Umbilical cord (tissue), 1 donor: ENCODE measurements at regions not wholly inside any gene's neighbourhood (a gene's known extent, or its start where the extent isn't known, plus 50 kb on each side); places are given as distances from the start of the nearest gene placed in this dataset.
"Not testable (repeated sequence)": the region's sequence is repeated elsewhere in the genome, so short reads cannot be mapped to it uniquely, and the experiment has no call there.

Source experiments
- DNase-seq: peaks from one replicate; pipeline ENCODE4 v3.0.0-alpha.2; 2015; ENCODE audit warnings: low spot score

DNA sequence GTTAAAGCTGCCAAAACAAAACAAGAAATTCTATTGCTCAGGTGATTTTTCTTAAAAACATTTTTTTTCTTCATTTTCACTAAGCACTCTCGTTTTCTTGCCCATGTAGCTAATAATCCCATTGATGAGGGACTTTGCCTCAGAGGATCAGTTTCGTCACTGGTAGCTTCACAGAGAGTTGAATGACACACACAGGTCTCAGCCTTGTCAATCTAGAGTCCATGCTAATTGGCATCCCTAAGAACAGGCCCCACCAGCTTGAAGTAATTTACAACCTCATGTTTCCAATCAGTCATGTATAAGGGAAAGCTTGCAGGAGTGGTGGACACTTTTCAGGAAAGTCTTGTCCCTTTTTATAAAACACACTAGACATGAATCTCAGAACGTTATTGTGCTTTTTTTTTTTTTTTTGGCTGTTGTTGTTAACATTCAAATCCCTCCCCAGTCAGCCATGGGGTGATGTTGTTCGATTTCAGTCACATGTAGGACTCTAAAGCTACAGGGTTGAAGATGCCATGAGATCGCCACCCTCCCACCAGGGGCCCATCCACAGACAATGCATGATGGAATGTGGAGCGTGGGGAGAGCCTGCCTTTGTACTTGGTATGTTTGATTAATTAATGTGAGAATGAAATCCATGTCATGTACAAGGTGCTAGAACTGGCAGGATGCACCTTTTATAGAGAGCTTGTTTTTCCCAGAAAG is 232.4 kb upstream of the FZD8 start:
- DNase-seq, result no peak

DNA sequence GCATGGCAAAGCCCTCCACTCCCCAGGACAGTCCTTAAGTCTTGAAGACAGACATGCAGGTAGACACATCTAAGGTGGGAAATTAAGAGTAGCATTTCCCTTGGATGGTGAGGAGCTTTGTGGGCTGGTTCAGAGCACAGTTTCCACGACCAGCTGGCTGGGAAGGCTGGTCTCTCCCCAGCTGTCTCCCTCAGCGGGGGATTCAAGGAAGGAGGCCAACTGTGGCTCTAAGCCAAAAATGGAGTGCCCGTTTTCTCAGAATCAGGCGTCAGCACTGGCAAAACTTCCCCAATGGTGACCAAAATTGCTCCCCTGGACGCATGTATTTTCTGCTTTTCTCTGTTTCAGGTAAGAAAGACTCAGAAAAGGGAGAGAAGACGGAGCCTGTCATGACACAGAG is 230.6 kb upstream of the FZD8 start:
- no peak for DNase-seq

DNA sequence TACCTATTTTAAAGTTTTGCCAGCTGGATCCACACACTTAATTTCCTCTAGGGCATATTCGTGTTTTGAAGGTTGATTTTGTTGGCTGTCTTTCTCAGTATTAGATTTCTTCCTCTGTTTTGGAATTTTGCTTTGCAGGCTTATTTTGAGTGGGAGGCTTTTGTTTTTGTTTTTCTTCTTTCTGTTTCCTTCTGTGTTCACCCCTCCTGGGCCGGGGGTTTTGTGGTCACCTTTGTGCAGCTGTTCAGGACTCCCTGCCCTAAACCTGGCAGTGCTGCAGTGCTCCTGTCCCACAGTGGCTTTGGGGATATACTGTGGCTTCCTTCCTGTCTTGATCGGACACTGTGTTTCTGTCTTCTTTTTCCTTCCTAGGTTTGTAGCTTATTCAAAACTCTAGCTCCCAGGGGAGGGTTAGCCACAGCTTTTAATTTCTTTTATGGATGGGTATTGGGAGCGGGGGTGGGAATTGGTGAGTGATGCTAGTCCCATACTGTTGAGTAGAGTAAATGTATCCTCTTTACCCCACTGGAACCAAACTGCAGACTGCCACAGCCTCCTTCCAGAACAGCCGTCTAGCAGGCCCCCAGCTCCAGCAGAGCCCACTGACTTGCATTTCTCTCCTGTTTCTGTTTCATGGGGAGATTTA is 228.7 kb upstream of the FZD8 start:
- DNase-seq, result no peak

DNA sequence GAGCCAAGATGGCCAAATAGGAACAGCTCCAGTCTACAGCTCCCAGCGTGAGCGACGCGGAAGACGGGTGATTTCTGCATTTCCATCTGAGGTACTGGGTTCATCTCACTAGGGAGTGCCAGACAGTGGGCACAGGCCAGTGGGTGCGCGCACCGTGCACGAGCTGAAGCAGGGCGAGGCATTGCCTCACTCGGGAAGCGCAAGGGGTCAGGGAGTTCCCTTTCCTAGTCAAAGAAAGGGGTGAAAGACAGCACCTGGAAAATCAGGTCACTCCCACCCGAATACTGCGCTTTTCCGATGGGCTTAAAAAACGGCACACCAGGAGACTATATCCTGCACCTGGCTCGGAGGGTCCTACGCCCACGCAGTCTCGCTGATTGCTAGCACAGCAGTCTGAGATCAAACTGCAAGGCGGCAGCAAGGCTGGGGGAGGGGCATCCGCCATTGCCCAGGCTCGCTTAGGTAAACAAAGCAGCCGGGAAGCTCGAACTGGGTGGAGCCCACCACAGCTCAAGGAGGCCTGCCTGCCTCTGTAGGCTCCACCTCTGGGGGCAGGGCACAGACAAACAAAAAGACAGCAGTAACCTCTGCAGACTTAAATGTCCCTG is 216.7 kb upstream of the FZD8 start:
- not testable (repeated sequence) for DNase-seq

DNA sequence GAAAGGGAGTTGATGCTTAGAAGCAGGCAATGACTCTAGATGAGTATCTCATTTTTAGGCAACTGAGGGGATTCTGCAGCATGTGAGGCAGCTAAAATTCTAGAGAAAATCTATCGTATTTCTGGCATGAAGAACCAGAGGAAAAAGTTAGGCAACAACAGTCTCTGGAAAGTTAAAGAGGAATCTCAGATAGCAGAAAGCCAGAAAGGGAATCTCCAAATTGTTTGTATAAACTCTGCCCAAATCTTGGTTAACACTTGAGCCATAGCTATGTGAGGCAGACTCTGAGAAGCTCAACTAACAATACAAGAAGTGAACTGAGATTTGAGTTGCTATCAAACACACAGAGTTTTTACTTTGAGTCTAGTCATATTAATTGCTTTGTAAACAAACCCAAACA is 215.8 kb upstream of the FZD8 start:
- no peak for DNase-seq

DNA sequence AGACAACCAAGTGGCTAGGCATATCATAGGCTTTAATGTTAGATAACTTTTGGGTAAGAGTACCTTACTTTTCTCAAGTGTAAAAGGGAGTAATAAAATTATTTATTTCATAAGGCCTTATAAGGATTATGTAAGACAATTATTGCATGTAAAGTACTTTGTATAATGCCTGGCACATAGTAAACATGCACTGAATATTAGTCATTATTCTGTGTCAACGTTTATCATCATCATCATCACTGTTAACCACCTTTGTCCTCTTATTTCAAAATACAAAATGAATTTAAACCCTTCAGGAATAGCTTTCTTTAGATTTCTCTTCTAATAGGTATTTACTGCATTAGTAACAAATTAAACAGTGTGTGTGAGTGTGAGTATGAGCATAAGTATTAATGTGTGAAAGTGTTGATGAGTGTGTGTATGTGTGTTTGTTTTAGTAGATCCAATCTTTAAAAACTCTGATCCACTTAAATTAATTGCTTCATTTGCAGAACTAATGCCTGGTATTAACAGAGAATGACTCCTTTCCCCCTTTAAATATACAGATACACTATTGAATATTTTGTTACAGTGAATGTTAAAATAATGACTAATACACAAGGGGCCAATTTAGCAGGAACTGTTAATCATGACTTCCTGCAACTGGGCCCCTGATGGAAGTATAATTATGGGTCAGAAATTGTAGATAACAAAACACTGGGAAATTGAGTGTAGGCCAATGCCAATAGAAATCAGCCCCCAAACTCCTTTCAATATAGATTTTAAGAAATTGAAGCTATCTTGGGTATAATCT is 213.3 kb upstream of the FZD8 start:
- no peak for DNase-seq

DNA sequence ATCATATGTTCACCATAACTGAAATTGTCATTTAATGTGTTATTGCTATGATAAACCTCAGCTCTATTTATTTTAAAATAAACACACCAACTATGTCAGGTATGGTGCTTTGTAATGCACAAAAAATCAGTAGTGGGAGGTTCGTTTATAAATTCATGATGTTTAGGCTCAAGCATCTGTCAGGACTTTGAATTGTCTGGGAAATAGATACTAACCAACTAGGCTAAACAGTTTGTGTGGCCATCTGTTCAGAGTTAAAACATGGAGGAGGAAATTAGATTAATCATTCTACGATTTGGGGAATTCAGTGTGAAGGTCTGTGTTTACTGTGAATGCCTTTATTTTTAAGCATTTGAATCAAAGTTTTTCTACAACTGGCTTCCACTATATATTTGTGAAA is 212.6 kb upstream of the FZD8 start:
- no peak for DNase-seq

DNA sequence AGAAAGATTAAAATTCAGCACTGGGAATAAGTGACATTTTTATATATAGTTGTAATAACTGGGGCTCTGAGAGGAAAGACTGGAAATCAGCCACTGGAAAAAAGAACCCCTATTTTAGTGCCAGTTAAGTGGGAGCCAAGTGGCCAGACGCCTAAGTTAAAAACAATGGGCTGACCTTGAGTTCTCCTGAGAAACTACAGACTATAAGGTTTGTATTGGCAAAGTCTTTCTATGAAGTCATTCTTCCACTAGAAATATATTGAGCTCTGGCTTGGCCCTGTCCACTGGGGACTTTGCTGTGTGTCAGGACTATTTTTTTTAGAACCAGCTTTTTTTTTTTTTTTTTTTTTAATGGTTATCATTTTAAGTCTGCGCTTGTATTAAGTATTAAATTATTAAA is 210.6 kb upstream of the FZD8 start:
- DNase-seq, result no peak

DNA sequence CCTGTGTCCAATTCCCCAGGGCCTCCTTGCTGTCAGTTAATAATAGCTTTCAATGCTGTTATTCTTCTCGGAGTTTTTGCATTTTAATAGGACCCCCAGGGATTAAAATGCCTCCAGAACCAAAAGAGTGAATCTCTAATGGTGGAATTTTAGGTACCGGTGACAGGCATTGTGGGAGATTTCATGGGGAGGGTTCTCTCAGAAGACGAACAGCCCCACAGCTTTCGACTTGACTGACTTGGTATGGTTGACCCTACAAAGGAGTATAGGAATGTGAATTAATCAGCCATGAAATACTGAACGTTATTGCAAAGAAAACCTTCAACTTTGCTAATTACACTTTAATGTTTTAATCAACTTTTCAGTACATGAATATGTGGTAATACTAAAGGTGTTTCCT is 206.3 kb upstream of the FZD8 start:
- no peak for DNase-seq

DNA sequence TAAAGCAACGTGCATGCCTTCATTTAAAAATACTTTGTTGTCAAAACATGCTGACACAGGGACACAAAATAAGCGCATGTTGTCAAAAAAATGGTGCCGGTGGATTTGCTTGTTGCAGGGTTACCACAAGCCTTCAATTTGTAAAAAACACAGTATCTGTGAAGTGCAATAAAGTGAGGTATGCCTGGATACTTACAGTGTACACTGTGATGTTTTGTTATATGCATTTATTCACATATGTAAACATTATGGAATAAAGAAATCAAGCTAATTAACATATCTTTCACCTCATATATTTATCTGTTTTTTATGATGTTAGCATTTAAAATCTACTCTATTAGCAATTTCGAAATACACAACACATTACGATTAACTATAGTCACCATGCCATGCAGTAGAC is 202.6 kb upstream of the FZD8 start:
- no peak for DNase-seq

DNA sequence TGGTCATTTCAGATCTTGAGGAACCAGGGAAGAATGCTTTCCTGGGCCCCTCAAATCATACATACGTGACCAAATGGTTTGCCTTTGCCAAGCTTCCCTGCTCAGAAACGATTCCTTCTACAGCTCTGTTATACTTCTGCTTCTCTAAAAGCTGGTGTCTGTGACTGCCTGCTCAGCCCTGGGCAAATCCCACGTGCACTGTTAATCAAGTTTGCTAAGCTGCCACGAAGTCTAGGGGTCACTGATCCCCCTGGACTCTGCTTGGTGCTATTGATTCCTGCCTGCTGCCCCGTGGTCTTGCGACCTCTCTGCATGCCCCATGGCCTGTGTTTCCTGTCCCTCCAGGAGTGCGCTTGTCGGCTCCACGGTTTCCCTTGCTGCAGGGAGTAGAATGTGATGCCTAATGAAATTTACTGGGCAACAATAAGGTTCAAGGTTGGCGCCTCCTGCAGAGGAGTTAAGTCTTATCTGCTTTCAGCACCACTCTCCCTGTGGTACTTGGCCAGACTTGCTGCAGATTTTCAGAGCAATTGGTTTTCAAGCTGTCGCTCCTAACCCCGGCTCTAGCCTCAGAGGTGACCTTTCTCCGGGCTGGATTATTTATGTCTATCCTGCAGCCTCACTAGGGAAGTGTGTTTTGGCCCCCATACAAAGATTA is 201.6 kb upstream of the FZD8 start:
- DNase-seq, result peak; percentile 52

DNA sequence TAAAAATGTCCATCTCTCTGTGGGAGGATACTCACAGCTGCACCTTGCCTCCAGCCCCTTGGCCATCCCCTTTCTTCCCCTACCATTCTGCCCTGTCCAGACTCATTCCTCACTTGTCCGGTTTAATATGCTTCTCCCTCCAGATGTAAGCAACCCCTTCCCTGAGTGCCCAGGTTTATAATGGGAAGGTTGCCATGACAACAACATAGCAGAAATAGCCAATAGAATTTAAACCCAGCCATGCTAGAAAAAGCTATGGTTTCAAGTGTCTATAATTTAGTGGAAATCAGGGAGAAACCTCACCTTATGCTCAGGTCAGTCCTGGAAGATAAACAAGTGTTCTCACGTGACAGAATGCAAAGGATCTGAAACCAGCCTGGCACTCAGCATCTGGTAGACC is 196.0 kb upstream of the FZD8 start:
- no peak for DNase-seq

DNA sequence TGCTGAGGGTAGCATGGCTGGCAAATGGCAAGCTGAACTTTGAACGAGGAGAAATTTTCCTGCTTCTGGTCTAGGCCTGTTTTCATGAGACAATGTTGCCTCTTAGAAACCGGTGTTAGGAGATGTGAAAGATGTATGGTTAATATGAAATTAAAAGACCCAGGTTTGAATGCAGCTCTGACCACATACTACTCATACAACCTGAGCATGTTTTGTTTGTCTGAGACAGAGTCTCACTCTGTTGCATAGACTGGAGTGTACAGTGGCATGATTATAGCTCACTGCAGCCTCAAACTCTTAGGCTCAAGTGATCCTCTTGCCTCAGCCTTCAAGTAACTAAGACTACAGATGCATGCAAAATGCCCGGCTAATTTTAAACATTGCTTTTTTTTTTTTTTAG is 193.4 kb upstream of the FZD8 start:
- DNase-seq, result no peak

DNA sequence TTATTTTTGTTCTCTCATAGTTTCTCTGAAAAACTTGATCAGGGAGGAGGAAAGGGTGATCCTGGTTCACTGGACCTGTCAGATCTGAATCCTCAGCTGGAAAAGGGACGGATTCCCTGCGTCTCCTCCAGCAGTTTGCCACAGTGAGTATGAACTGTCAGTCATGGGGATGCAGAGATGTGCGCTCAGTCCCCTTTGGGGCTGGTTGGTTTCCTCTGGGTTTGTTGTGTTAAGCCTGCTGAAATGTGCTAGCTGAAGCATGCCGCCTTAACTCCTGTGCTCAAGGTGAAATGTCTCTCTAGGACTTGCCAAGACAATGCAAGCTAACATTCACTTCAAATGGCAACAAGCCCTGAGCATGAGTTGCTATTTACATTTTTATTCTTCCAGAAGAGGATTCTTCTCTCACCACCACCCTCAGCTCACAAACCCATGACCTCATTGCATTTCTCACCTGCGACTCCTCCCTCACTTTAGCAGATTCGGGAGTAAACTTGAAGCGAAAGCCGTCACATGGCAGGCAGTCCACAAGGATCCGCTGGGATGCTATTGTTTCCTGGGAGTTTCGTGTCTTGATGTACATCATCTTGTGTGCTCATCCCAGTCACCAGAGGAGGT is 192.9 kb upstream of the FZD8 start:
- DNase-seq, result no peak

DNA sequence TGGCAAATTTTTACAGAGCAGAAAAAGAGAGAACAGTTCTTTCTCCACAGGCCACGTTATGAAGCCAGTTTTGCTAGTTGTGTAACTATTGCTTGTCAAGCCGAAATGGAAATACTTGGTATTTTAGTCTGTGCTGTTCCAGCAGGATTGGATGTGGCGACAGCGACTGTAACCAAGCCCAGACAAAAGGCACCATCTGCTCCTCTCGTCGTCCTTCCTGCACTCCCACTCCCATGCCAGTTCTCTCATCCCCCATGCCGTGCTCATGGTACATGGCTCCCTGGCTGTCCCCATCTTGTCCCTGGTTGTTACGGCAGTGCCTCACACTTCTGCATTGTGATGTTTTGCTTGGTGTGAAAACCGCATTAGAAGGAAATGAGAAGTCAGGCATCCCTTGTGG is 185.7 kb upstream of the FZD8 start:
- no peak for DNase-seq

DNA sequence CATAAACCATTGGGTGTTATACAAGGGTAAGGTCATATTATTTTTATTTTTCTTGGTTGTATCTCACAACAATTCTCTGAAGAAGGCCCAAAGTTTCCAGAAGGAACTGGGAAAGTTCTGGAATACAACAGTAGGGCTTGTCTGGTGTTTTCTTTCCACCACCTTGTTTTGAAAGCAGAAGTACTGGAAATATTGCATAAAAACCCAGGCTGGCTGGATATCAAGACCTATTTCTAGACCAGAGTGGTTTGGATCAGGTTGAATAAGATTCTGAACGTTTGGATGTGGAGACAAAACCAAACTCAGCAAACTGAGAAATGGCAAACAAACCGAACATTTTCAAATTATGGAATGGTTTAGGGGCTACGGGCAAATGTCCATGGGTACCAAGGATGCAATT is 182.6 kb upstream of the FZD8 start:
- no peak for DNase-seq

DNA sequence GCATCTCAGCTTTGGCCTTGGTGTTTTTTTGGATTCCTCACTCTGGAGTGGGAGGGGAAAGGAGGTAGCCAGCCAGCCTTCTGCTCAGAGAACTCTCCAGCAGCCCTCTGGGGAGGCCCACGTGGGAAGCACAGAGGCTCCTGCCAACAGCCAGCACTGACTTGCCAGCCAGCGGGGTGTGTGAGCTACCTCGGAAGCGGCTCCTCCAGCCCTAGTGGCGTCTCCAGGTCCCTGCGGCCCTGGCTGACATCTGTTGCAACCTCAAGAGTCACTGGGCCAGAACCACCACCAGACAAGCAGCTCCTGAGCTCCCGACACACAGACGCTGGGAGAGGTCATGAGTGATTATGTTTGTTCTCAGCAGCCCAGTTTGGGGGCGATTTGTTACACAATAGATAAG is 180.2 kb upstream of the FZD8 start:
- DNase-seq, result peak; percentile 33

DNA sequence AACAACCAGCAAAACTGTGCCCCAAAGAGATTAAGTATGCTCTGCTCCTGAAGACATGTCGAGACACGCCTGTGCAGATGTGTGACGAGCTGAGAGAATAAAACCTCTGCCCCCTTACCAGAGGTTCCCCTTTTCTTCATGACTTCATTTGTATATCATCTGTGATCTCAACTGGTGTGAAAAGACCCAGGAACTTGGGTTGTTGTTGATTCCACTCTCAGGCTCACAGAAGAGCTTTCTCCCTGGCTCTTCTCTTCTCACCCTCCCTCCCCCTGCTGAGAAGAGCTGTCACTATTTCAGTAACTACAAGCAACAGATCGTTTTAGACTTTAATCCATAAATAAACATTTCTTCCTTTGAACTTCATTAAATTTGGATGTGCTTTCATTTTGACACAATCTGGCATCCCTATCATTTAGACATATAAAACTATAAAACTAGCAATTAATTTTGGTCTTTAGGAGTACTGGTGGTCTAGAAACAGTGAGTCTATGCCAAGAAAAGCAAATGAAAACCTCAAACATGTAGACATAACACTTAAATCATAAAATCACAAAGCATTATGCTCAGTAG is 179.3 kb upstream of the FZD8 start:
- peak; percentile 31 for DNase-seq

DNA sequence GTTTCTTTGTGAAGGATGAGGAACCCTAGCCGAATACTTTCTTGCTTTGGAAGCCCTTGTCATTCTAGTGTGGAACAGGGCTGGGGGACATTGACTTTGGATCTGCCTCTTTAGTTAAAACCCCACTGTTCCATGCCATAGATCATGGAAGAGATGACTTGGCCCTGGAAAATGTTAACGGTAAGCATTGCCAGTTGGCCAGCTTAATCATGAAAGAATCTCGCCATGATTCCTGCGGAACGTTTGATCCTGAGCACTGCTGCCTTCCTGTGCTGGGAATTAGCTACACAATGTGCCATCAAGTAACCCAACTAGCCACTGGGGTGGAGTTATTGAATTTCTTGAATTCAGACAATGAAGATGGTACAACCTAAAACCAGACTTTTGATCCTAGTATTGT is 177.6 kb upstream of the FZD8 start:
- no peak for DNase-seq

DNA sequence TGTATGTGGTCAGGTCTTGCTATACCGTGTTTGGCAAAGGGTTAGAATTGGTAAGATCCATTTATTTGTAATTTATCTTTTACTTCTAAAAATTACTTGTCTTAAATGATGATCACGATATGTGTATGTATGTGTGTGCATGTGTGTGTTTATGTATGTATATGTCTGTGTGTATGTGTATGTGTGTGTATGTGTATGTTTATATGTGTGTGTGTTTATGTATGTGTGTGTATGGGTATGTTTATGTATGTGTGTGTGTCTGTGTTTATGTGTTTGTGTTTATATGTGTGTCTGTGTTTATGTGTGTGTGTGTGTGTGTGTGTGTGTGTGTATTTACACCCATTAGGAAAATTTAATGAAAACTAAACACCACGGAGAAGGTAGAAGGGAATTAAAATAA is 176.9 kb upstream of the FZD8 start:
- DNase-seq, result no peak

DNA sequence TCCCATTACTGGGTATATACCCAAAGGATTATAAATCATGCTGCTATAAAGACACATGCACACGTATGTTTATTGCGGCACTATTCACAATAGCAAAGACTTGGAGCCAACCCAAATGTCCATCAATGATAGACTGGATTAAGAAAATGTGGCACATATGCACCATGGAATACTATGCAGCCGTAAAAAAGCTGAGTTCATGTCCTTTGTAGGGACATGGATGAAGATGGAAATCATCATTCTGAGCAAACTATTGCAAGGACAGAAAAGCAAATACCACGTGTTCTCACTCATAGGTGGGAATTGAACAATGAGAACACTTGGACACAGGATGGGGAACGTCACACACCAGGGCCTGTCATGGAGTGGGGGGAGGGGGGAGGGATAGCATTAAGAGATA is 175.0 kb upstream of the FZD8 start:
- DNase-seq, result not testable (repeated sequence)
